ENCODE measurements at regions not wholly inside any gene's neighbourhood (a gene's known extent, or its start where the extent isn't known, plus 50 kb on each side); places are given as distances from the start of the nearest gene placed in this dataset.

DNA sequence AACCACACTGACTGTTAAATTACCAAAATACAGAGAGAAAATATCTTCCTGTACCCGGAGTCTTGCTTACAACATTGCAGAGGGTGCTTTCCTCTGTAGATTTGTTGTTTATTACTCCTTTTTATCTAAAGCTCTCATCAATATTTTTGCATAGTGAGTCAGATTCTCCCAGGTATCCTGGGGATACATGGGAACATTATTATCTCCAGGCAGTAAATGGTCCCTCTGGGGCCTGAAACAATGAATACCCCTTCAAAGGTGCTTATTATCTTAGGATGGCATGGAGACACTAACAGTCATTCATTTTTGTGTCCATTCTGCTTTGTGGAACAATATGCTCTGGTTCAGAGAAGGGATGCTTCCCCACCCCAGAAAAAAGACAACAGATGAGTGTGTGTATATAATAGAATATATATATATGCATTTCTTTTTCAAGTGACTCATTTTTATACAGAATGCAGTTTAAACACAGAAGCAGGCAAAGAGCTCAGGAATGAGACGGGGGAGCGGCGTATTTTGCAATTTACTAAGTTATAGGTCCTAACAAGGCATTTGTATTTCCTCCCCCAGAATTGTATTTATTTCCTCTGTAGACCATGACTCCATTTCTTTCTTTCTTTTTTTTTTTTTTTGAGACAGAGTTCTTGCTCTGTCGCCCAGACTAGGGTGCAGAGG is 424.8 kb upstream of the ZEB2 start:
- TF ChIP-seq, protein P1, sequence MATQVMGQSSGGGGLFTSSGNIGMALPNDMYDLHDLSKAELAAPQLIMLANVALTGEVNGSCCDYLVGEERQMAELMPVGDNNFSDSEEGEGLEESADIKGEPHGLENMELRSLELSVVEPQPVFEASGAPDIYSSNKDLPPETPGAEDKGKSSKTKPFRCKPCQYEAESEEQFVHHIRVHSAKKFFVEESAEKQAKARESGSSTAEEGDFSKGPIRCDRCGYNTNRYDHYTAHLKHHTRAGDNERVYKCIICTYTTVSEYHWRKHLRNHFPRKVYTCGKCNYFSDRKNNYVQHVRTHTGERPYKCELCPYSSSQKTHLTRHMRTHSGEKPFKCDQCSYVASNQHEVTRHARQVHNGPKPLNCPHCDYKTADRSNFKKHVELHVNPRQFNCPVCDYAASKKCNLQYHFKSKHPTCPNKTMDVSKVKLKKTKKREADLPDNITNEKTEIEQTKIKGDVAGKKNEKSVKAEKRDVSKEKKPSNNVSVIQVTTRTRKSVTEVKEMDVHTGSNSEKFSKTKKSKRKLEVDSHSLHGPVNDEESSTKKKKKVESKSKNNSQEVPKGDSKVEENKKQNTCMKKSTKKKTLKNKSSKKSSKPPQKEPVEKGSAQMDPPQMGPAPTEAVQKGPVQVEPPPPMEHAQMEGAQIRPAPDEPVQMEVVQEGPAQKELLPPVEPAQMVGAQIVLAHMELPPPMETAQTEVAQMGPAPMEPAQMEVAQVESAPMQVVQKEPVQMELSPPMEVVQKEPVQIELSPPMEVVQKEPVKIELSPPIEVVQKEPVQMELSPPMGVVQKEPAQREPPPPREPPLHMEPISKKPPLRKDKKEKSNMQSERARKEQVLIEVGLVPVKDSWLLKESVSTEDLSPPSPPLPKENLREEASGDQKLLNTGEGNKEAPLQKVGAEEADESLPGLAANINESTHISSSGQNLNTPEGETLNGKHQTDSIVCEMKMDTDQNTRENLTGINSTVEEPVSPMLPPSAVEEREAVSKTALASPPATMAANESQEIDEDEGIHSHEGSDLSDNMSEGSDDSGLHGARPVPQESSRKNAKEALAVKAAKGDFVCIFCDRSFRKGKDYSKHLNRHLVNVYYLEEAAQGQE (IDR thresholded peaks at IDR 0.05; ENCODE audit: insufficient read depth in 1 of 2, low read depth in 2 of 2, low read length in 1 of 2), result no peak
- TF ChIP-seq CTCF (IDR thresholded peaks at IDR 0.05), result no peak
- no peak for TF ChIP-seq SIN3A (IDR thresholded peaks at IDR 0.05; ENCODE audit: borderline replicate concordance, insufficient read depth, low read depth, low read length)
